Esophagus muscularis mucosa (tissue), 4 donors: ENCODE measurements at regions not wholly inside any gene's neighbourhood (a gene's known extent, or its start where the extent isn't known, plus 50 kb on each side); places are given as distances from the start of the nearest gene placed in this dataset.

Experiments used
- EP300 ChIP-seq: sonication (generic); formaldehyde crosslinking; IDR thresholded peaks from one replicate; pipeline ENCODE4 v1.6.1; 2017; ENCODE audit warnings: antibody characterized with exemption
- POLR2A ChIP-seq: fragments of 450-650 bp; IDR thresholded peaks from one replicate; pipeline ENCODE4 v1.6.1; 2017; ENCODE audit warnings: antibody characterized with exemption, moderate library complexity, mild to moderate bottlenecking, low read depth
- TF ChIP-seq, protein P1 (sequence below), 3 experiments: fragments of 200-600 bp in 2 of 3; fragments of 450-650 bp in 1 of 3; sonication (generic) in 2 of 3; IDR thresholded peaks; one replicate each; pipeline ENCODE4 v1.5.1; 2017 to 2019; ENCODE audit warnings: antibody characterized with exemption in 3 of 3, mild to moderate bottlenecking in 2 of 3, moderate library complexity in 1 of 3

DNA sequence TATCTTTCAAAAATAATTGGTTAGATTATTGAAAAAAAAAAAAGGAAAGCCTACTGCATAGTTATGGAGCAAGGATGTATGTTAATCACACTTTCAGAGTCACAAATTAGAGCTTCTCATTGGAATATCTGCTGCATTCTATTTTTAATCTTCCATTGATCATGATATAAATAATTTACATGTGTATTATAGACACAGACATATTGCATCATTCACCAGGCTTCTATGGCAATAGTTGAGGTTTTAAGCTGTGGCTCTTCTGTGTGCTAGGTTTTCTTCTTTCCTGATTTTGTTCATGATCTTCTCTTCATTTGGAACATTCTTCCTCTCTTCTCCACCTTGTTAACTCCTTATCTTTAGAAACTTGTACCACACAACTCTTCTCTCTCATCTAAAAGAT is 123.2 kb upstream of the HMCN1 start:
- TF ChIP-seq, protein P1, sequence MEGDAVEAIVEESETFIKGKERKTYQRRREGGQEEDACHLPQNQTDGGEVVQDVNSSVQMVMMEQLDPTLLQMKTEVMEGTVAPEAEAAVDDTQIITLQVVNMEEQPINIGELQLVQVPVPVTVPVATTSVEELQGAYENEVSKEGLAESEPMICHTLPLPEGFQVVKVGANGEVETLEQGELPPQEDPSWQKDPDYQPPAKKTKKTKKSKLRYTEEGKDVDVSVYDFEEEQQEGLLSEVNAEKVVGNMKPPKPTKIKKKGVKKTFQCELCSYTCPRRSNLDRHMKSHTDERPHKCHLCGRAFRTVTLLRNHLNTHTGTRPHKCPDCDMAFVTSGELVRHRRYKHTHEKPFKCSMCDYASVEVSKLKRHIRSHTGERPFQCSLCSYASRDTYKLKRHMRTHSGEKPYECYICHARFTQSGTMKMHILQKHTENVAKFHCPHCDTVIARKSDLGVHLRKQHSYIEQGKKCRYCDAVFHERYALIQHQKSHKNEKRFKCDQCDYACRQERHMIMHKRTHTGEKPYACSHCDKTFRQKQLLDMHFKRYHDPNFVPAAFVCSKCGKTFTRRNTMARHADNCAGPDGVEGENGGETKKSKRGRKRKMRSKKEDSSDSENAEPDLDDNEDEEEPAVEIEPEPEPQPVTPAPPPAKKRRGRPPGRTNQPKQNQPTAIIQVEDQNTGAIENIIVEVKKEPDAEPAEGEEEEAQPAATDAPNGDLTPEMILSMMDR (IDR thresholded peaks at IDR 0.05) = no peak
- no peak for TF ChIP-seq POLR2A
- no peak for TF ChIP-seq EP300
